HG02759 (cell line): ENCODE measurements at regions not wholly inside any gene's neighbourhood (a gene's known extent, or its start where the extent isn't known, plus 50 kb on each side); places are given as distances from the start of the nearest gene placed in this dataset.
"Not testable (repeated sequence)": the region's sequence is repeated elsewhere in the genome, so short reads cannot be mapped to it uniquely, and the experiment has no call there.

ENCODE experiments used
- ATAC-seq: cut with Tn5 transposase; IDR thresholded peaks from one replicate; pipeline ENCODE4 v1.9.1; 2021; ENCODE audit warnings: mild to moderate bottlenecking, moderate library complexity; ENCODE audit not compliant: unreplicated experiment

DNA sequence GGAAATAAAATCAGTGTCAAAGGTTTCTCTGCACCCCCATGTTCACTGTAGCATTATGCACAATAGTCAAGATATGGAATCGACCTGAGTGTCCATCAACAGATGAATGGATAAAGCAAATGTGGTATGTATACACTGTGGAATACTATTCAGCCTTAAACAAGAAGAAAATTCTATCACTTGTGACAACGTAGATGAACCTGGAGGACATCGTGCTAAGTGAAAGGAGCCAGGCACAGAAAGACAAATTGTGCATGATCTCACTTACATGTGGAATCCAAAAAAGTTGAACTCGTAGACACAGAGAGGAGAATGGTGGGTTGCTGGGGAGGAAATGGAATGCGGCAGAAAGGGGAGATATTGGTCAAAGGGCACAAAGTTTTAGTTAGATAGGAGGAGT, 136.3 kb upstream of the ESR1 start:
- ATAC-seq: no peak

DNA sequence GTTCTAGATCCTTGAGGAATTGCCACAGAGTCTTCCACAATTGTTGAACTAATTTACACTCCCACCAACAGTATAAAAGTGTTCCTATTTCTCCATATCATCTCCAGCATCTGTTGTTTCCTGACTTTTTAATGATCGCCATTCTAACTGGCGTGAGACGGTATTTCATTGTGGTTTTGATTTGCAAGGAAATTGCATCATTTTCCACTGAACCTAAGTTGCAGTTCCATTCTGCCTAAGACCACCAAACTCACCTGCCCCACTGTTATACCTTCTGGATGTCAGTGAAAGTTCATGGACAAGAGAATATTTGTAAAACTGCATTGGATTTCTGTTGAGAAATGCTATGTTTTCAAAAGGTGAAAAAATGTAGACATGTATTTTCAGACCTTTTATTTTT, 132.9 kb upstream of the ESR1 start:
- ATAC-seq: no peak

DNA sequence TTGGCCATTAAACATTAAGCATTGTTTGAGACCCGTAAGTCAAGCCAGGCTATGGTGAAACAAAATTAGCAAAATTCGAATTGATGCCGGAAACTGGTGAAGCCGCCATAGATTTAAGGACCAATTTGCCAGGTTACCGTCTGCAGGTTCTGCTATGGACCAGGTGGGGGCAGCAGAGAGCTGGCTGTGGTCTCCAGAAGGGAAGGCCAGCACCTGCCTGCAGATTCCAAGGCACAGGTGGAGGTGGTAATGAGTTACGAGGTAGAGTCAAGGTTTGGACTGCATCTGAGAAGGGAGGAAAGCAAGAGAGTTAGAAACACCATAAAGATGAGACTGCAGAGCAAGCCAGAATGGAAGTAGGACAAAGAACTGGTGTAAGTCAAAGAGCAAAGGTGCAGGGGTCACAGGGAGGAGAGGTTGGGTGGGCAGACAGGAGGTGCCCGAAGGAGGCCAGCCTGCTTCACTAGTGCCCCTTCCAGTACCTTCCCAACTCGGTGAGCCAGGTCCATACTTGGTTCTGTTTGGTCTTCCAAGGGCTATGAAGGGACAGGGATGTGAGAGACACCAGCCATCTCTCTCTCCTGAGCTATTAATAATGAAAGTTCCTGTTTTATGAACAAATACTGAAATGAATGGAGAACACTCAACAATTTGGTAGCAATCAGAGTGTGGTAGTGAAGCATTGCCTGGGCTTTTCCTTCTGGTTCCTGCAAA, 131.6 kb upstream of the ESR1 start:
- peak; percentile 88 for ATAC-seq

DNA sequence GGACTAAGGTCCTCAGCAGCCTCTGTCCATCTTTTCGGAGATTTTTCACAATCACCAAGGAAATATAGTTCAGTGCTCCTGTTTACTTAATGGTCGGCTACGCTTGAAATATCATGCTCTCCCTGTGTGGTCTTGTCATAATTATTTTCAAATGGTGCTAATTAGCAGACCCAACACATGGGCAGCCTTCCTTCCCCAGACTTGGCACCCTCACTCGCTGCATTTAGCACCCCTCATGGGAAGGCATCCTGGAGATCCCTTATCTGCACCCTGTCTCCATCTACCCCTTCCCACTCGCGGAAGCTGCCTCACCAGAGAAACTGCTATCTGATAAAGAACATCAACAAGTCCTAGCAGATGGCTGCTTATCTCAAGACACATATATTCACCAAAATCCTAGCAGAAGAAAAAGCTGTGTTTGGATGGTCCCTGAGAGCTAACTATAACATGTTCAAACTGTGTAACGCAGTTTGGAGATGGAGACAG, 131.0 kb upstream of the ESR1 start:
- no peak for ATAC-seq

DNA sequence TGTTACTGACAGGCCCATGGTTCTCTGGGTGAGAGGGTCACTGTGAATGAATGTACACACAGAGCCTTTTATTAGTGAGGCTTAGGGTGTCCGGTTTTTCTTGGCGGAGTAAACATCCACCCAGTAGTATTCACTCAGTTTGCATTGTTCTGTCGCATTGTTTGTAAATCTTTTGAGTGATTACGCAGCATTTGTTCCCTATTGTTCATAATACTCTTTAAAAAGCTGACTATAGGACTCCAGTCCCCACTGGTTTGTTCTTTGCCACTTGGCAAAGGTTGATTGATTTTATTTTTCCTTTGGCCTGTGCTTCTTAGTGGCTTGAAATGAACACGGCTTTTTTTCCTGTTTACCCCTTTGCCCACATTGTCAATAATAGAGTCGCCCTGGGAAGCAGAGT, 130.1 kb upstream of the ESR1 start:
- ATAC-seq: no peak

DNA sequence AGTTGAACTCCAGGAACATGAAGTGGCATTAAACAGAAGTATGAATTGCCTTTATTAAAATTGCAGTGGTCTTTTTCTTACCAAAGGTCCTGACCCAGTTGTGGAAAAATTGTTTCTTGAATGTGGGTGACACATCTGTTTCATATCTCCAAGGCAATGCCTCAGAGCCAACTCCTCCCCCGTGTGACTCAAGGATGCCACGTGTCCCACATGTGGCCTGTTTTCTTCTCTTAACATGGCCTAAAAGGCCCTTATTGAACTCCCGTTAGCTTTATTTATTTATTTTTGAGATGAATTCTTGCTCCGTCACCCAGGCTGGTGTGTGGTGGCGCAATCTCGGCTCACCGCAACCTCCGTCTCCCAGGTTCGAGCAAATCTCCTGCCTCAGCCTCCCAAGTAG, 128.4 kb upstream of the ESR1 start:
- ATAC-seq: no peak

DNA sequence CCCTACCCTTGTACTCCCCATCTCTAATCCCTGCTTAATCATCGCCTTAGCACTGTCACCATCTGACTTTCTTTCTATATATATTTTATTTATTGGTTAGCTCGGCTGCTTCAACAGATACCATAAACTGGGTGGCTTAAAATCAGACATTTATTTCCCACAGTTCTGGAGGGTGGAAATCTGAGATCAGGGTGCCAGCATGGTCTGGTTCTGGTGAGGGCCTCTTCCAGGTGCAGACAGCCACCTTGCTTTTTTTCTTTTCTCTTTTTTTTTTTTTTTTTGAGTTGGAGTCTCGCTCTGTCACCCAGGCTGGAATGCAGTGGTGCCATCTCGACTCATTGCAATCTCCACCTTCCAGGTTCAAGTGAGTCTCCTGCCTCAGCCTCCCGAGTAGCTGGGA, 127.5 kb upstream of the ESR1 start:
- no peak for ATAC-seq

DNA sequence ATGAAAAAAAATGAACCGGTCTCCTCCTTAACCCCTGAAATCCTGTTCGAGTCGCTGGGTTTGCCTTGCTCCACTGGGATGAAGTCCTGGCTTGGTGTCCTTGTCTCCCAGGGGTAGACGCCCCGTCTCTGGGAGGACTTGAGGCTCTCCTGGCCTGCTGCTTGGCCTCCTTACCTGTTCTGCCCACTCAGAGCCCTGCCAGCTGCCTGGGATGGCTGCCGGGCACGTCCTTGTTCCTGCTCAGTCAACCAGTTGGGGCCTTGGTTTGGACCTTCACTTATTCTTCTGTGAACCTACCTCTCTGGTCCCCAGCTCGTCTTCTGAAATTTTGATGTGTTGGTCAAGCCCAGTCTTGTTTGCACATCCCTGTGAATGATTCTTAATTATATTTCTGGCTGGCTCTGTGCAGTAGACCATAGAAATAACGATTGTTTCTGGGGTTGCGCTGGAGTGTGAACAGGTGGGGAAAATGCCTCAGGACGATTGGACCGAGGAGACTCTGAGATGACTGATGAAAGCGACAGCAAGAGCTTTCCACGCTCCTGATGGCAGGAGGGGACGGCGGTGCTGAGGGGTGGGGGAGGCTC, 126.5 kb upstream of the ESR1 start:
- ATAC-seq: no peak

DNA sequence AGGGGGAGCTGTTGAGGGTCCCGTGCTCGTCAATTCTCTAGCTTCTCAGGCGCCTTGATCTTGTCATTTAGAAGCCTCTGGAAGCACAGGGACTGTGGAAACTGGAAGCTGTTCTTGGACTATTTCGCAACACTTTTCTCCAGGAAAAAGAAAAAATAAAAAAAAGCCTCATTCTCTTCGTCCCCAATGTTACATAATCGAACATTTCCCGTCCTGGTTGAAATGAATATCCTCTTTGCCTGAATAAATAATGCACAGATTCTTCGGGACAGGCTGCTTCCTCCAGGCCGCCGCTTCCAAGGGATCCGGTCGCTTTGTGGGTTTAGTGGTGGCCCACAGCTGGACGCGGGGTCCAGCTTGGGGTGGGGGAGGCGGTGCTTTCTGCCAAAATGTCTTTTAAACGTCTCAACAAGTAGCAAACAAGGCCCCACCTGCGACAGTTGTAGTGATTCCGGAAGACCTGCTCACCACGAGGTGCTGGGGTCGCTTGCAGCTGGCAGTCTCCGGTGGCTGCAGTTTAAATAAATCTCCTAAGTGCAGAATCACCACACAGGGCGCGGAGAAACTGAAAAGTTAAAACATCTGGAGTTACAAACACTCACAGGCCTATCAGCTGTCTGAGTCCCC, 125.9 kb upstream of the ESR1 start:
- ATAC-seq: no peak

DNA sequence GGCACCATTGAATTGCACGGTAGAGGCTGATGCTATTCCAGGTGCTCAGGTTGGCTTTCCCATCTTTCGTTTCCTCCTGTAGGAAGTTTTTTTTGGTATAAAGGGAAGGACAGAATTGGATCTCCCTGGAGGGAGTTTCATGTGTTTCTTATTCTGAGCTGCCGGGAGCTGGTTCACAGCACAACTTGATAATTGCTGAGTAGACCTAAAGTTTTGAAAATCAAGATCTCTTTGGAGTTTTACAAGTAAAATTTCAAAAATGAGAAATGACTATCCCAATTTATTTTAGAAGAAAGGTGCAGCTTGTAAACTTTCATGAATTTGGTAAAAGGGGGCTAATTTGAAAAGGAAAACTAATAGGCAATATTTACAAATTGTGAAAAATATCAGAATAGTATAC, 125.2 kb upstream of the ESR1 start:
- ATAC-seq: no peak

DNA sequence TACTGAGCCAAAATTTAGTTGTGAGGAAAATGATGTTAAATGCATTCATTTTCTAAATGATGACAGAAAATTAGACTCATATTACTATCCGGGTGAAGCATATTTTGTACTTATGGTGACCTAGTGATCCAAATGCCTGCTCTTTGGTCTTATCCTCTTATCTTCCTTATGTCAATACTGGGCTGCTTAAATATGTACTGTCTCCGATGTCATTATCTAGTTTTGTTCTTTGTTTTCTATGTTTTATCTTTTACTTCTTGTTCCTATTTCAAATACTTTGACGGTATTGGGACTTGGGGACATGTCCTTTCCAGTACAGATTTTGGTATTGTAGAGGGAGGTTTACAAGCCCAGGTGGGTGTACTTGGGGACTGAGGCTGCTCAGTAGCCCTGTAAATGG, 124.6 kb upstream of the ESR1 start:
- no peak for ATAC-seq

DNA sequence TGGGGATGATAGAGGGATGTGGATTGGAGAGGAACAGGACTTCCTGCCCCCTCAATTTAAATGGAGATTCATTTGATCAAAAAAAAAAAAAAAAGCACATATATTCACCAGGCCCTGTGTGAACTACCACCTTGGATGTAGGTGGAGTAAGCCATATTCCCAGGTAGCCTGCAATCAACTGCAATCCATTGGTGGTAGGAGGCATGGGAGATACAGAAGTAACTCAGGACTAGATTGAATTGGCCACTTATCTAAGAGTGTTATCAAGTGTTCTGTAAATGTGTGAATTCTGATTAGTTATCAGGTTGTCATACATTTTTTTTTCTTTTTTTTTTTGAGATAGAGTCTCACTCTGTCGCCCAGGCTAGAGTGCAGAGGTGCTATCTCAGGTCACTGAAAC, 124.1 kb upstream of the ESR1 start:
- no peak for ATAC-seq

DNA sequence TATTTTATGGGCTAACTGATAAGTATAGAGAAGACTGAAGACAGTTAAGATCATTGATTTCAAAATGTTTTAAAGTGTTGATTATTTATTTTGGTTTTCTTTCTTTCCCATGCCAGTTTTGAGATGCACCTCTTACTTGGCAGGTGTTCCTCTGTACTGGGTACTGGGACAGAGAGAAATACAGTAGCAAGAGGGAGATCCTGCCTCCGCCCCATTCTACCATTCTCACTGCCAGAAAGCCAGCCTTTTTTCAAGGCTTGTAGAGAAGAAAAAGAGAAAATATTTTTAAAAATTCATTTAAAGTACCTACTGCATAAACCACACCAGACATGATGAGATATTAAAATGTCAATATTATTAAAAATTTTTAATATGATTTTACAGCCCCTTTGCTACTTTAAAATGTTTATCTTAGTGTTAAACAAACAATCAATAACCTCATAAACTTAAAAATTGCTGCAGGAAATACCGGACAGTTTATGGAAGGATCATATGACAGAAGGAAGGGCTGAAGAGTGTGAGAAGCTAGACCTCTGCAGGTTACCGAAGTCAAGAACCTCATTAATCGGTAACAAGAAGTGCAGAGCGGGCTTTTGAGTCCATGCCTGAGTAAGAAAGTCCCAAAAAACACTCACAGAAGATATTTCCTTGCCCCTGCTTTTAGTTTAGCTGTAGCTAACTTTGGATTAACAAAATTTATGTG, 117.8 kb upstream of the ESR1 start:
- no peak for ATAC-seq

DNA sequence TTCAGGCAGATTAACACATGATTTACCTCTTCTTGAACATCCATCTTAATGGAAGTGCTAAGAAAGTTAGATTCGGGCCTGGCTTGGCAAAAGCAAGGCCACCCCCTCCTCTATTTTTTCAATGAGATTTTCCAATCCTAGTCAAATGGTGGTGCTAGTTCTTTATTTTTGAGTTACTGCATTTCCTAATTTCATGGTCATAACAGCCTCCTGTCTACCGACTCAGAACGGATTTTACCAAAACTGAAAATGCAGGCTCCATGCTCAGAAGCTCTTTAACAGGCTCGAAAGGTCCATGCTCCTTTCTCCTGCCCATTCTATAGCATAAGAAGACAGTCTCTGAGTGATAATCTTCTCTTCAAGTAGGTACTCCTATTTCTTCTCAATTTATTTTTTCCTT, 117.2 kb upstream of the ESR1 start:
- peak; percentile 38 for ATAC-seq

DNA sequence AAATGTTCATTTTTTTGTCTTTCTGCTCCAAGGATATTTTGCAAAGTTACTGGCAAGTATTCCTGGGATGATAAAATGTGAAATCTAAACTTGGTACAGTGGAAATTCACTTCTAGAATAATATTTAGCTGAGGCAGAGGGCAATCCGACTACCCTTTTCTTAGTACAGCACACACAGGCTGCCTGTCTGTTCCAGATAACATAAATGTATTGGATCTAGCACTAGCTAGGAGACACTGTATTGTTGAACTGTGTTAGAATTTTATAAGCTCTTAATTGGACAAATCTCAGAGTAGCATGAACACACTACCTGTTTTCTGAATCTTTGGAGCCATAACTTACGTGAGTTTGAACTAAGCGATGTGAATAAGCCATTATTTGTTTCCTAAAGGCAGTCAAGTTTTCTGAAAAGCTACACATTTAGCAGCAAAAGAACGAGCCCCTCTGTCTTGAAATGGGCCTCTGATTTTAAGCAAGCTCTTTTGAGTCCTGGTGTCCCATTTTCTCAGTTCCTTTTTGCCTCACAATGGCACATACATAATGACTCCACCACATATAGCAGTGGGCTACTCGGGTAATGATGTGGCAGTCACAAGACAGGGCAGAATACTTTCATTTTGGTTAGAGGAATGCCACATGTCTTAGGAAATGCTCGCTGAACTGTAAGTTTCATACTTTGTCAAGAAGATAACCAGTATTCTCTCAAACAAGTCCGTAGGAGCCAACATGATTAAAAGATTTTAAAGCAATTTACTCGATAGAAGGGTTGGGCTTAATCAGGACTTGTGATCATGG, 116.5 kb upstream of the ESR1 start:
- ATAC-seq: peak; percentile 98

DNA sequence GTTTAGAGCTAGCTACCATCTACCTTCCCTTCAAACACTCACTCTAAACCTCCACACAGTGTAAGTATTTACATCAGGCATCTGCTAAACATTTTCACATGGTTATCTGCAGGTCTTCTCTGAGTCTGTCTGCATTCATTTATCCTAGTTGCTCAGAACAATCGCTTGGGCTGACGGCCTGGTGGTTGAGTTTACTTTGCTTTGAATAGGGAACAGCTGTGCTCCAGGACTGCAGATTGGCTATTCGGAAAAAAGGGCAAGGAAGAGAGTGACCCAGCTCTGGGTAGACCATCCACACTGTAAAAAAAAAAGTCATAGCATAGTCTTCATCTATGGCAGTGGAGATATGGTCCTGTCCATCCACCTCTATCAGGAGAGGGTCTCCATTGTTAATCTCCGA, 115.3 kb upstream of the ESR1 start:
- no peak for ATAC-seq

DNA sequence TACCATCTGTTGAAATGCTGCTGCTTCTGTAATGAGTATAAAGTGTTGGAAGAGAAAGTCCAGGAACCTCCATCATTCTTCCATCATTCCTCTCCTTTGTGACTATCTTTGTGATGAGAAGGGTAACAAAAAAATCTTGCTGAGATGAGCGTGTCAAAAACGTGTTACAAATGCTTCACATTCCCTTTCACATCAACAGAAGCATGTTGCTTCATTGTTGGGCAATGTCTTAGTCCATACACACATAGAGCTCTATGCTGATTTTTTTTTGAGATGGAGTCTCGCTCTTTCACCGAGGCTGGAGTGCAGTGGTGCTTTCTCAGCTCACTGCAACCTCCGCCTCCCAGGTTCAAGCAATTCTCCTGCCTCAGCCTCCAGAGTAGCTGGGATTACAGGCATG, 114.1 kb upstream of the ESR1 start:
- no peak for ATAC-seq

DNA sequence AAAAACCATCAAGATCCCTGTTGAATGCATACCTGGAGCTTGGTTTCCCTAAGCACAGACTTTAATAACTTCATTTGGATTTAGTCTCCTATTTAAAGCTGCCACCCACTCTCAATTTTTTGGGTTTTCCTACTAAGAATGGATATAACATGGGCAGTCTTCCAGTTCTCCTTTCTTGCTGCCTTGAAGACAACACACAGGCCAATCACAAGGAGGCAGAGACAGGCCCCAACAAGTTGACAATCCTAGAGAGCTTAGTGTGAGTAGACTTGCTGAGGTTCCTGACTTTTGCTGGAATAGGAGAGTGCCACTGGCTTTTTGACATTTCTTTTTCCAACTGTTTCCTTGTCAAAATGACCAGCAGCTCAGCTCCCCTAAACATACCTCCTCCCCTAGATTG, 112.3 kb upstream of the ESR1 start:
- no peak for ATAC-seq

DNA sequence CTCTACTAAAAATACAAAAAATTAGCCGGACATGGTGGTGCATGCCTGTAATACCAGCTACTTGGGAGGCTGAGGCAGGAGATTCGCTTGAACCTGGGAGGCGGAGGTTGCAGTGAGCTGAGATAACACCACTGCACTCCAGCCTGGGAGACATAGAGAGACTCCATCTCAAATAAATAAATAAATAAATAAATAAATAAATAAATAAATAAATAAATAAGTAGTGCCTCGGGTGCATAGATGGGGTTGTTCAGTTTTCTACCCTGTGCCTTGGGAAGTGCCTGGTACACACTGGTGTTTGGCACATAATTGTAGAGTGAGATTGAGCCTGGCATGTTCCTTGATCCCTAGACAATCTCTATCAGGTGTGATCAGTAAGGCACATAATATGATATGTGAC, 111.2 kb upstream of the ESR1 start:
- ATAC-seq: not testable (repeated sequence)

DNA sequence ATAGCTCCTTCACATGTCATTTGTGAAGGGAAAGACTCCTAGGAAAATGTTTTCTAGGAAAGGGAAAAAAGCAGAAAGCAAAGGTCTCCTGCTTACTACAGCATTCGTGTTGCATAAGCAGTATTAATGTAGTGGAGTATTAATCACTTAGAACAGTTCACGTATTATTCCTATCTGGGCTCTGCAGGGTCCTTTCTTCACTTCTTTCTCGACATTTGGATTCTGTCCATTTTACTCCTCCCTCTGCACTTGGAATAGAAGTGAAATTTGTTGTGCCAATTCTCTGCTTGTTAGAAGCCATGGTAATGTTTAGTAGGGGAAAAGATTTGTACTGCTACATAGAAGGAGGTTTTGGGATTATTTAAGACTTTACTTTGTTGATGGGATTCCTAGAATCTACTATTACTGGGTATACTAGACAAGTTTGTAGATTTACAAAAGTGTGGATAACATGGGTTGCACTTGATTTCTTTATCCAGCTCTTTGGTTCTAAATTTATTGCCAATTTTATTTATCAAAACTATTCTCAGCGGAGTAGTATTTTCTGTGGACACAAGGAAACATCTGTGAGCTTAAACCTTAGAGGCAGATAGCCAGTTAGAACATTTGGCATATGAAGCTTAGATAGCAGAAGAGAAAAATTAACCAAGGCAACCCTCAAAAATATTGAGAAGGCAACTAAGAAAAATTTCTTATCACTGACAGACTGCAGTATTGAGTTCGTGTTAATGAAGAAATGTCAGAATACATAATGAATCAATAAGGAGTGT, 108.4 kb upstream of the ESR1 start:
- ATAC-seq: no peak
